HepG2 (cell line): ENCODE measurements at regions not wholly inside any gene's neighbourhood (a gene's known extent, or its start where the extent isn't known, plus 50 kb on each side); places are given as distances from the start of the nearest gene placed in this dataset.

Experiments used
- ATAC-seq: fragments of 200-7000 bp; cut with Tn5 transposase; 3 replicates; pipeline ENCODE4 v1.9.1; 2020; ENCODE audit warnings: mild to moderate bottlenecking, moderate library complexity
- BruUV-seq: library from RNA; stranded (reverse); fragments of 400-500 nt; replicated peaks from 2 replicates; lab custom pipeline; 2021; lab: Mats Ljungman, UMichigan
- CTCF ChIA-PET: fragments of 300-600 bp; formaldehyde crosslinking; extraction: SDS; loops from one replicate; lab custom pipeline; 2021; ENCODE audit warnings: low total read pairs, inconsistent platforms, low intra/inter-chr PET ratio; lab: Yijun Ruan, JAX
- POLR2A ChIA-PET: fragments of 350-600 bp; sonication (Branson Sonifier 250); formaldehyde crosslinking; loops from one replicate; lab custom pipeline; 2020; ENCODE audit warnings: antibody characterized with exemption, inconsistent platforms; lab: Yijun Ruan, JAX
- DNase-seq: peaks from one replicate; pipeline ENCODE4 v3.0.0-alpha.2; 2015; ENCODE audit warnings: low spot score
- FAIRE-seq: peaks from 3 replicates; lab custom pipeline; 2011; peaks lifted over from hg19 to GRCh38; lab: Jason Lieb, UNC
- H2AFZ ChIP-seq: one replicate; pipeline ENCODE4 v1.6.1; 2011; ENCODE audit warnings: low read length, inconsistent platforms
- H3K27ac ChIP-seq: fragments of 300-600 bp; 3 replicates; pipeline ENCODE4 v1.8.0; 2011; ENCODE audit warnings: mixed run types, mild to moderate bottlenecking, mixed read lengths, low read length, inconsistent platforms; ENCODE audit not compliant: insufficient read depth; ENCODE audit errors: extremely low read length
- H3K27me3 ChIP-seq, 2 experiments: fragments of 200-600 bp in 1 of 2; 2 replicates in 1 of 2; 3 replicates in 1 of 2; pipeline versions ENCODE4 v1.6.0 to v1.8.0; 2011; ENCODE audit warnings: low read length in 2 of 2, mild to moderate bottlenecking in 2 of 2, moderate library complexity in 2 of 2, inconsistent platforms in 1 of 2; ENCODE audit not compliant: insufficient read depth in 2 of 2, control insufficient read depth in 1 of 2
- H3K36me3 ChIP-seq, 2 experiments: fragments of 200-600 bp in 1 of 2; replicated peaks in 1 of 2; 2 replicates in 1 of 2; 3 replicates in 1 of 2; pipeline versions ENCODE4 v1.5.1 to v1.8.0; 2011; ENCODE audit warnings: low read length in 2 of 2, inconsistent platforms in 1 of 2; ENCODE audit not compliant: insufficient read depth in 2 of 2, control insufficient read depth in 1 of 2
- H3K4me1 ChIP-seq: 2 replicates; pipeline ENCODE4 v1.5.1; 2012; ENCODE audit warnings: low read length, inconsistent platforms; ENCODE audit not compliant: insufficient read depth
- H3K4me2 ChIP-seq: 2 replicates; pipeline ENCODE4 v1.6.0; 2011; ENCODE audit warnings: low read depth, low read length, inconsistent platforms
- H3K4me3 ChIP-seq, 3 experiments: fragments of 200-600 bp in 1 of 3; sonication (generic), shearing (Covaris generic) in 1 of 3; replicated peaks in 1 of 3; 2 replicates each; pipeline ENCODE4 v1.5.1; 2011 to 2016; ENCODE audit warnings: low read length in 3 of 3, inconsistent platforms in 2 of 3, low read depth in 2 of 3, mild to moderate bottlenecking in 2 of 3, control low read depth in 1 of 3, mixed read lengths in 1 of 3; ENCODE audit not compliant: insufficient read depth in 1 of 3
- H3K79me2 ChIP-seq: one replicate; pipeline ENCODE4 v1.6.1; 2011; ENCODE audit warnings: low read length, inconsistent platforms; ENCODE audit not compliant: insufficient read depth
- H3K9ac ChIP-seq: 2 replicates; pipeline ENCODE4 v1.6.0; 2011; ENCODE audit warnings: mild to moderate bottlenecking, low read depth, low read length, inconsistent platforms; ENCODE audit not compliant: insufficient read depth
- H3K9me3 ChIP-seq: 2 replicates; pipeline ENCODE4 v1.5.1; 2012; ENCODE audit warnings: mild to moderate bottlenecking, low read length
- H4K20me1 ChIP-seq: 2 replicates; pipeline ENCODE4 v1.6.0; 2011; ENCODE audit warnings: inconsistent platforms, mild to moderate bottlenecking, low read length, moderate library complexity; ENCODE audit not compliant: insufficient read depth
- CBX2 ChIP-seq, 2 experiments: fragments of 200-600 bp in 1 of 2; sonication (generic); formaldehyde crosslinking in 1 of 2; IDR thresholded peaks; 2 replicates each; pipeline versions ENCODE4 v1.7.0 to v1.8.1; 2018 to 2022; ENCODE audit warnings: low read depth in 2 of 2, low read length in 1 of 2, mild to moderate bottlenecking in 1 of 2, missing genetic modification reagents in 1 of 2
- GMEB2 ChIP-seq: IDR thresholded peaks from 2 replicates; pipeline ENCODE4 v1.6.1; 2016; ENCODE audit warnings: missing biosample characterization, missing genetic modification reagents, low read depth
- KDM6A ChIP-seq: IDR thresholded peaks from 2 replicates; pipeline ENCODE4 v1.6.1; 2016; ENCODE audit warnings: low read depth
- MAF1 ChIP-seq: sonication (generic); formaldehyde crosslinking; IDR thresholded peaks from 2 replicates; pipeline ENCODE4 v1.5.0; 2020; ENCODE audit warnings: missing genetic modification reagents, borderline replicate concordance
- PHF8 ChIP-seq: sonication (generic); formaldehyde crosslinking; IDR thresholded peaks from 2 replicates; pipeline ENCODE4 v1.5.0; 2020; ENCODE audit warnings: missing genetic modification reagents
- POLR2G ChIP-seq: fragments of 200-400 bp; formaldehyde crosslinking; IDR thresholded peaks from 2 replicates; pipeline ENCODE4 v1.6.1; 2018; ENCODE audit warnings: mild to moderate bottlenecking, low read depth, low read length, moderate library complexity
- SATB2 ChIP-seq: sonication (generic); formaldehyde crosslinking; IDR thresholded peaks from 2 replicates; pipeline ENCODE4 v1.5.0; 2020; ENCODE audit warnings: missing genetic modification reagents
- SMAD3 ChIP-seq: sonication (generic); formaldehyde crosslinking; IDR thresholded peaks from 2 replicates; pipeline ENCODE4 v1.4.0; 2020; ENCODE audit warnings: missing genetic modification reagents
- TCF7 ChIP-seq: sonication (generic); IDR thresholded peaks from 2 replicates; pipeline ENCODE4 v1.6.1; 2016; ENCODE audit warnings: antibody characterized with exemption, low read depth
- ZBTB42 ChIP-seq: sonication (generic); formaldehyde crosslinking; IDR thresholded peaks from 2 replicates; pipeline ENCODE4 v1.5.0; 2020; ENCODE audit warnings: mild to moderate bottlenecking, missing genetic modification reagents
- ZNF609 ChIP-seq: sonication (generic); formaldehyde crosslinking; IDR thresholded peaks from 2 replicates; pipeline ENCODE4 v1.4.0; 2020; ENCODE audit warnings: mild to moderate bottlenecking, missing genetic modification reagents, borderline replicate concordance
- ZNF713 ChIP-seq: sonication (generic); formaldehyde crosslinking; IDR thresholded peaks from 2 replicates; pipeline ENCODE4 v1.4.0; 2020; ENCODE audit warnings: mild to moderate bottlenecking, missing genetic modification reagents
- ZNF781 ChIP-seq: sonication (generic); formaldehyde crosslinking; IDR thresholded peaks from 2 replicates; pipeline ENCODE4 v1.5.1; 2020; ENCODE audit warnings: borderline replicate concordance, mild to moderate bottlenecking, missing genetic modification reagents; ENCODE audit errors: not compliant biosample characterization
- ZSCAN9 ChIP-seq: IDR thresholded peaks from 2 replicates; pipeline ENCODE4 v1.6.1; 2016; ENCODE audit warnings: borderline replicate concordance
- WGBS: methylation state at CpG from one replicate; pipeline ENCODE4 v1.1.6; 2017; ENCODE audit warnings: low lambda C conversion rate; 5-methylcytosine and 5-hydroxymethylcytosine counted together
- in situ Hi-C: cut with HindIII; loops from 2 replicates; pipeline ENCODE4 v1.10.0; 2017; ENCODE audit warnings: low pct_unique_long_range_greater_than_20kb; ENCODE audit not compliant: extremely low pct_ligation_motif_present
- intact Hi-C: fragments of 100-400 bp; cut with micrococcal nuclease; formaldehyde crosslinking; loops from one replicate; pipeline ENCODE4 v1.10.0; 2022; ENCODE audit not compliant: unreplicated experiment

DNA sequence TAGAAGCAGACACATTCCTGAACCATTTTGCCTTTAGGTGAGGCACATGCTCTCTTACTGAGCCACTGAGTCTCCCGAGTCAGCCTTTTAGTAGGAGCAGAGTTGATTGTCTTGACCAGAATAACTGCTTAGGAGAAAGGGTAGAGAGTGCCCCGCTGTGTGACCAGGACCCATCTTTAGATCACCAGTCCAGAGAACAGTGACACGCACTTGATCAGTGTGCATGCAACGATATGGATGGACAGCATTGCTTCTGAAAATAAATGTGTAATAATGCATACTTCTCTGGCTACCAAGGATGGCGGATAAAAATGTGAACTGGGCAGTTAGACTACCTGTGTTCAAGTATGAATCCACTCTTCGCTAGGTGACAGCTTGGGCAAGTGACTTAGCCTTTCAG is 897.7 kb downstream of the TRIML1 start:
- Histone ChIP-seq H3K9ac (no peak overlapping the region), H3K4me1 (no peaks in the 10 kb centered on the region), H2AFZ (no peak overlapping the region), H3K4me3 (no peak overlapping the region), H3K27me3 (no peaks in the 10 kb centered on the region), H4K20me1 (no peaks in the 10 kb centered on the region), H3K4me2 (no peak overlapping the region), H3K27ac (no peak overlapping the region), H3K9me3 (no peaks in the 10 kb centered on the region), H3K36me3 (no peaks in the 10 kb centered on the region), H3K79me2 (no peaks in the 10 kb centered on the region)
- no peak for DNase-seq
- FAIRE-seq, result no peak
- ChIA-PET CTCF (no interaction called here), POLR2A (no interaction called here)
- no peak for ATAC-seq
- in situ Hi-C loops (no loop called here), intact Hi-C loops (no loop called here)
- 21% methylated on average over 6 of the region's 6 CpGs for WGBS
- no TSS peak for BruUV-seq
- TF ChIP-seq SMAD3 (CRISPR knock-in tag) (no peak), CBX2 (IDR thresholded peaks at IDR 0.05; ENCODE audit: low read depth, low read length) (no peak), CBX2 (CRISPR knock-in tag; IDR thresholded peaks at IDR 0.05; ENCODE audit: low read depth) (no peak), ZNF713 (CRISPR knock-in tag) (no peak), ZBTB42 (CRISPR knock-in tag) (no peak), GMEB2 (CRISPR knock-in tag) (no peak)

GRCh38 chr4:189046642-189047041 is 894.0 kb upstream of the FRG1 start:
- intact Hi-C loops (no loop called here), in situ Hi-C loops (no loop called here)
- FAIRE-seq (no peak), ATAC-seq (no peak), DNase-seq (no peak)
- H3K4me1 ChIP-seq, result no peaks in the 10 kb centered on the region
- H3K36me3 ChIP-seq, result no peaks in the 10 kb centered on the region
- CTCF ChIA-PET, result no interaction called here
- peaks cover 0 to 14% of the 10 kb centered on the region in 2 experiments; a peak in 1 of 5 replicates for H3K27me3 ChIP-seq
- no peaks in the 10 kb centered on the region for H4K20me1 ChIP-seq
- no peaks in the 10 kb centered on the region for H3K9me3 ChIP-seq
- H3K27ac ChIP-seq, result no peak overlapping the region
- no peak overlapping the region for H3K9ac ChIP-seq
- no peak overlapping the region for H2AFZ ChIP-seq
- H3K4me2 ChIP-seq, result no peak overlapping the region
- no peaks in the 10 kb centered on the region for H3K79me2 ChIP-seq
- POLR2A ChIA-PET, result no interaction called here
- WGBS, result 0% methylated on average over 1 of the region's 1 CpG
- no peak overlapping the region for H3K4me3 ChIP-seq
- BruUV-seq, result no TSS peak
- TF ChIP-seq SATB2 (CRISPR knock-in tag) (no peak), POLR2G (no peak), ZSCAN9 (no peak), KDM6A (no peak), ZNF609 (CRISPR knock-in tag) (no peak), TCF7 (no peak), PHF8 (CRISPR knock-in tag) (no peak), MAF1 (CRISPR knock-in tag) (no peak), ZNF781 (CRISPR knock-in tag) (no peak)
